ENCODE measurements at regions not wholly inside any gene's neighbourhood (a gene's known extent, or its start where the extent isn't known, plus 50 kb on each side); places are given as distances from the start of the nearest gene placed in this dataset.

- Histone ChIP-seq H2AFZ (ENCODE audit: low read depth, low read length) (no peak overlapping the region), H3K27me3 (ENCODE audit: control insufficient read depth in 1 of 2, insufficient read depth in 1 of 2, low read length in 2 of 2) (no peaks in the 10 kb centered on the region), H3K79me1 (replicated peaks; ENCODE audit: low read length, poor library complexity, severe bottlenecking) (no peaks in the 10 kb centered on the region), H2BK12ac (ENCODE audit: low read length in 2 of 2) (no peak overlapping the region), H3K4me2 (ENCODE audit: low read length, poor library complexity, severe bottlenecking) (no peak overlapping the region), H3K9ac (ENCODE audit: low read length) (no peak overlapping the region), H2BK5ac (ENCODE audit: low read depth, low read length, poor library complexity, severe bottlenecking) (no peak overlapping the region), H2BK15ac (ENCODE audit: low read depth, poor library complexity, severe bottlenecking) (peak overlapping the region; percentile 52), H2AK5ac (ENCODE audit: low read length, severe bottlenecking) (no peak overlapping the region), H3K14ac (ENCODE audit: low read length in 2 of 2) (no peak overlapping the region), H4K91ac (ENCODE audit: low read length) (no peak overlapping the region), H3K18ac (ENCODE audit: low read depth in 1 of 2, low read length in 2 of 2) (no peak overlapping the region), H3K27ac (ENCODE audit: low read length, poor library complexity, severe bottlenecking) (no peak overlapping the region), H2BK120ac (ENCODE audit: low read depth, low read length) (no peak overlapping the region), H3K9me3 (ENCODE audit: control insufficient read depth, low read length) (peaks cover 5% of the 10 kb centered on the region), H3K4ac (ENCODE audit: low read depth in 1 of 2, low read length in 2 of 2) (no peak overlapping the region), H3K4me1 (ENCODE audit: control insufficient read depth, insufficient read depth, low read depth, low read length) (no peaks in the 10 kb centered on the region), H3K4me3 (ENCODE audit: insufficient read depth in 1 of 2, low read depth in 1 of 2, low read length in 2 of 2) (no peak overlapping the region), H3K23ac (ENCODE audit: low read length in 2 of 2) (no peak overlapping the region), H3K36me3 (ENCODE audit: control insufficient read depth in 1 of 2, insufficient read depth in 2 of 2, low read depth in 1 of 2, low read length in 2 of 2) (no peaks in the 10 kb centered on the region), H4K8ac (ENCODE audit: low read length) (no peak overlapping the region)
- DNase-seq, result no peak
- WGBS, result 85% methylated on average over 7 of the region's 8 CpGs
Measured at GRCh38 chr4:19727141-19727540, 524.6 kb upstream of the SLIT2 start.

GRCh38 chr4:19725130-19725529, 526.6 kb upstream of the SLIT2 start:
- Histone ChIP-seq H2BK15ac (ENCODE audit: low read depth, poor library complexity, severe bottlenecking) (no peak overlapping the region), H3K18ac (ENCODE audit: low read depth in 1 of 2, low read length in 2 of 2) (no peak overlapping the region), H2AK5ac (ENCODE audit: low read length, severe bottlenecking) (no peak overlapping the region), H3K4me3 (ENCODE audit: insufficient read depth in 1 of 2, low read depth in 1 of 2, low read length in 2 of 2) (no peak overlapping the region), H3K9me3 (ENCODE audit: control insufficient read depth, low read length) (no peaks in the 10 kb centered on the region), H3K4ac (ENCODE audit: low read depth in 1 of 2, low read length in 2 of 2) (no peak overlapping the region), H3K79me1 (replicated peaks; ENCODE audit: low read length, poor library complexity, severe bottlenecking) (no peaks in the 10 kb centered on the region), H2AFZ (ENCODE audit: low read depth, low read length) (no peak overlapping the region), H2BK120ac (ENCODE audit: low read depth, low read length) (no peak overlapping the region), H3K36me3 (ENCODE audit: control insufficient read depth in 1 of 2, insufficient read depth in 2 of 2, low read depth in 1 of 2, low read length in 2 of 2) (no peaks in the 10 kb centered on the region), H3K14ac (ENCODE audit: low read length in 2 of 2) (no peak overlapping the region), H2BK12ac (ENCODE audit: low read length in 2 of 2) (no peak overlapping the region), H4K91ac (ENCODE audit: low read length) (no peak overlapping the region), H3K4me2 (ENCODE audit: low read length, poor library complexity, severe bottlenecking) (no peak overlapping the region), H3K4me1 (ENCODE audit: control insufficient read depth, insufficient read depth, low read depth, low read length) (no peaks in the 10 kb centered on the region), H2BK5ac (ENCODE audit: low read depth, low read length, poor library complexity, severe bottlenecking) (no peak overlapping the region), H3K9ac (ENCODE audit: low read length) (no peak overlapping the region), H3K27ac (ENCODE audit: low read length, poor library complexity, severe bottlenecking) (no peak overlapping the region), H3K27me3 (ENCODE audit: control insufficient read depth in 1 of 2, insufficient read depth in 1 of 2, low read length in 2 of 2) (no peaks in the 10 kb centered on the region), H3K23ac (ENCODE audit: low read length in 2 of 2) (no peak overlapping the region), H4K8ac (ENCODE audit: low read length) (no peak overlapping the region)
- 81% methylated on average over 2 of the region's 3 CpGs for WGBS
- no peak for DNase-seq

GRCh38 chr4:19722404-19722803, 529.3 kb upstream of the SLIT2 start:
- H3K23ac ChIP-seq (ENCODE audit: low read length in 2 of 2), result no peak overlapping the region
- no peaks in the 10 kb centered on the region for H3K27me3 ChIP-seq (ENCODE audit: control insufficient read depth in 1 of 2, insufficient read depth in 1 of 2, low read length in 2 of 2)
- no peak overlapping the region for H3K4ac ChIP-seq (ENCODE audit: low read depth in 1 of 2, low read length in 2 of 2)
- H2BK120ac ChIP-seq (ENCODE audit: low read depth, low read length), result no peak overlapping the region
- DNase-seq, result no peak
- H3K36me3 ChIP-seq (ENCODE audit: control insufficient read depth in 1 of 2, insufficient read depth in 2 of 2, low read depth in 1 of 2, low read length in 2 of 2), result no peaks in the 10 kb centered on the region
- no peak overlapping the region for H3K18ac ChIP-seq (ENCODE audit: low read depth in 1 of 2, low read length in 2 of 2)
- H3K4me2 ChIP-seq (ENCODE audit: low read length, poor library complexity, severe bottlenecking), result no peak overlapping the region
- H3K14ac ChIP-seq (ENCODE audit: low read length in 2 of 2), result no peak overlapping the region
- whole genome bisulfite sequencing, result 50% methylated on average over 1 of the region's 1 CpG
- no peak overlapping the region for H4K91ac ChIP-seq (ENCODE audit: low read length)
- no peaks in the 10 kb centered on the region for H3K4me1 ChIP-seq (ENCODE audit: control insufficient read depth, insufficient read depth, low read depth, low read length)
- no peak overlapping the region for H4K8ac ChIP-seq (ENCODE audit: low read length)
- H3K79me1 ChIP-seq (replicated peaks; ENCODE audit: low read length, poor library complexity, severe bottlenecking), result no peaks in the 10 kb centered on the region
- no peaks in the 10 kb centered on the region for H3K9me3 ChIP-seq (ENCODE audit: control insufficient read depth, low read length)
- H3K4me3 ChIP-seq (ENCODE audit: insufficient read depth in 1 of 2, low read depth in 1 of 2, low read length in 2 of 2), result no peak overlapping the region
- H2BK15ac ChIP-seq (ENCODE audit: low read depth, poor library complexity, severe bottlenecking), result no peak overlapping the region
- H3K27ac ChIP-seq (ENCODE audit: low read length, poor library complexity, severe bottlenecking), result no peak overlapping the region
- no peak overlapping the region for H2BK12ac ChIP-seq (ENCODE audit: low read length in 2 of 2)
- H3K9ac ChIP-seq (ENCODE audit: low read length), result no peak overlapping the region
- H2AK5ac ChIP-seq (ENCODE audit: low read length, severe bottlenecking), result no peak overlapping the region
- no peak overlapping the region for H2BK5ac ChIP-seq (ENCODE audit: low read depth, low read length, poor library complexity, severe bottlenecking)
- H2AFZ ChIP-seq (ENCODE audit: low read depth, low read length), result no peak overlapping the region

- Histone ChIP-seq H3K14ac (ENCODE audit: low read length in 2 of 2) (no peak overlapping the region), H3K27ac (ENCODE audit: low read length, poor library complexity, severe bottlenecking) (no peak overlapping the region), H2AK5ac (ENCODE audit: low read length, severe bottlenecking) (no peak overlapping the region)
Measured at GRCh38 chr4:19721587-19721986, 530.1 kb upstream of the SLIT2 start.

More at GRCh38 chr4:19721587-19721986, 530.1 kb upstream of the SLIT2 start:
- DNase-seq, result no peak
- H4K91ac ChIP-seq (ENCODE audit: low read length), result no peak overlapping the region
- no peak overlapping the region for H3K4ac ChIP-seq (ENCODE audit: low read depth in 1 of 2, low read length in 2 of 2)
- no peak overlapping the region for H3K23ac ChIP-seq (ENCODE audit: low read length in 2 of 2)
- H2BK15ac ChIP-seq (ENCODE audit: low read depth, poor library complexity, severe bottlenecking), result peak overlapping the region; percentile 36
- H3K79me1 ChIP-seq (replicated peaks; ENCODE audit: low read length, poor library complexity, severe bottlenecking), result no peaks in the 10 kb centered on the region
- no peak overlapping the region for H2BK12ac ChIP-seq (ENCODE audit: low read length in 2 of 2)
- no peak overlapping the region for H2AFZ ChIP-seq (ENCODE audit: low read depth, low read length)
- no peak overlapping the region for H3K9ac ChIP-seq (ENCODE audit: low read length)
- H3K9me3 ChIP-seq (ENCODE audit: control insufficient read depth, low read length), result no peaks in the 10 kb centered on the region
- H3K18ac ChIP-seq (ENCODE audit: low read depth in 1 of 2, low read length in 2 of 2), result peak overlapping the region in 1 of 2 experiments; percentile 28
- no peak overlapping the region for H2BK5ac ChIP-seq (ENCODE audit: low read depth, low read length, poor library complexity, severe bottlenecking)
- no peaks in the 10 kb centered on the region for H3K36me3 ChIP-seq (ENCODE audit: control insufficient read depth in 1 of 2, insufficient read depth in 2 of 2, low read depth in 1 of 2, low read length in 2 of 2)
- H3K27me3 ChIP-seq (ENCODE audit: control insufficient read depth in 1 of 2, insufficient read depth in 1 of 2, low read length in 2 of 2), result no peaks in the 10 kb centered on the region
- H3K4me2 ChIP-seq (ENCODE audit: low read length, poor library complexity, severe bottlenecking), result no peak overlapping the region
- H3K4me1 ChIP-seq (ENCODE audit: control insufficient read depth, insufficient read depth, low read depth, low read length), result no peaks in the 10 kb centered on the region
- H3K4me3 ChIP-seq (ENCODE audit: insufficient read depth in 1 of 2, low read depth in 1 of 2, low read length in 2 of 2), result no peak overlapping the region
- H4K8ac ChIP-seq (ENCODE audit: low read length), result peak overlapping the region; percentile 66
- no peak overlapping the region for H2BK120ac ChIP-seq (ENCODE audit: low read depth, low read length)

All from mesenchymal stem cell (in vitro differentiated cells and primary cell).